ENCODE measurements at regions not wholly inside any gene's neighbourhood (a gene's known extent, or its start where the extent isn't known, plus 50 kb on each side); places are given as distances from the start of the nearest gene placed in this dataset.
A peak's percentile ranks its signal among the peaks of the same experiment; 100 is the strongest.
"Not testable (repeated sequence)": the region's sequence is repeated elsewhere in the genome, so short reads cannot be mapped to it uniquely, and the experiment has no call there.

DNA sequence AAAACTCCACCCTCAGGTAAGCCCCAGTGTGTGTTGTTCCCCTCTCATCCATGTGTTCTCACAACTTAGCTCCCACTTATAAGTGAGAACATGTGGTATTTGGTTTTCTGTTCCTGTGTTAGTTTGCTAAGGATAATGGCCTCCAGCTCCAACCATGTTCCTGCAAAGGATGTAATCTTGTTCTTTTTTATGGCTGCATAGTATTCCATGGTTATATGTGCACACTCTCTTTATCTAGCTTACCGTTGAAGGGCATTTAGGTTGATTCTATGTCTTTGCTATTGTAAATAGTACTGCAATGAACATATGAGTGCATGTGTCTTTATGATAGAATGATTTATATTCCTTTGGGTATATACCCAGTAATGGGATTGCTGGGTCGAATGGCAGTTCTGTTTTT, 124.4 kb upstream of the RANBP3L start:
- not testable (repeated sequence) for DNase-seq (ENCODE audit: low read depth)

DNA sequence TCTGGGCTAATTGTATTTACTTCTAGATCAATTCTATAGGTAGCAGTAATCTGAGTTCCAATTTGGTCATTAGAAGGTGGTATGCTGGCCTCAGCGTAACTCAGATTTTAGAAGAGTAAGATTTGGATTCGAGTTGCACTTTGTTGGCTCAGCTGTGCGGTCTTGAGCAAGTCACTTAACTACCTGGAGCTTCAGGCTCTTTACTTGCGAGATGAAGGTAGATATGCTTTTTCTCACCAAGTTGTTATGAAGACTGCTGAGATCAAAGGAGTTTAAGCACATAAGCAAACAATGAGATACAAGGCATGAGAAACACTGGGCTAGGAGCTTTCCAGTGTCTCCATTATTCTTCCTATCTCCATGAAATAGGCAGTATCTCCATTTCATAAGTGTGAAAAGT, 133.8 kb upstream of the RANBP3L start:
- DNase-seq (ENCODE audit: low read depth), result no peak

DNA sequence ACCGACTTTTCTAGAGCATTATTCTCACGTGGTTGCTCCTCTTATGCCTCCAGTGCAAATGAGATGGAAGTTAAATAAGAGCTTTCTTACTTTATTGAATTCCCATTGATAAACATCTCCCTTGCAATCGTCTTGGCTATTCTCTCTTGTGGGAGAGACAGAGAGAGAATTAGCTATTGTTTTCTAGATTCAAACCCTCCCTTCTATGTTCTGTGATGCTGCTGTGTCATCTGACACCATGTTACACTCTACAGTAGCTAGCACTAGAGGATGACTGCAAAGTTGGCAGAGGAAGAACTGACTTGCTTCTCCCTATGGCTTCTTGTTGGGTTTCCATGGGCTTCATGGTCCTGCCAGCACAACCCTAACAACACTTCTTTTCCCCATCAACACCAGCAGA, 134.6 kb upstream of the RANBP3L start:
- DNase-seq (ENCODE audit: low read depth), result no peak

DNA sequence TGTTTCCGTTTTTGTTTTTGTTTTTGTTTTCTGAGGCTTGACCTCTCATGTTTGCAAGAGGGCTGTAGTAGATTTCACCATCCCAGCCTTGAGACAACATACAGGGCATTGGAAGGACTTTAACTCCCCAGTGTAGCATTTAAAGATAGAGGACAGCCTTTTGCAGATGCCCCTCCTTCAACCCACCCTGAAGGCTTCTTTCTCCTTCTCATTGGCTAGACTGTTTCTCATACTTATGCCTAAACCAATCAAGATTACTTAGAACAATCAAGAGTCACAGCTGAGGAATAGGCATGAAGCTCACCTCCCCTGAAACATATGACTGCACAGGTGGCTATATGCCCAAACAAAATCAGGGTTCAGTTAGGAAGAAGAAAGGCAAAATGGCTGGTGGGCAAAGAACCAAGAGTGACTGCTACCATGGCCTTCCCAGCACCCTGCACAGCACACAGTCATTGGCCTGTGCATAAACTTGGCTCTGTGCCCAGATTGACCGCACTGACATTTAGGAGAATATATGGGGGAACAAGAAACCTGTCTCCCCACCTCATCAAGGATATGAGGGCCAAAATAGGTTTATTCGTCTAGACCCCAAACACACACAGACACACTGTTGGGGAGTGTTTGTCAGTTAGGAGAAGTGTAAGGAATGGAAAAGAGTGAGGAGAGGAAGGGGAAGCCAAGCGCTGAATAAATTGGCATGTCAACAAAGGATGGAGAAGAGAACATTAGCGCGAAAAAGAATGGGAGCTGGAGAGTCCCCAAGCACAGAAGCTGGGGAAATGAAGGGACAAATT, 137.3 kb upstream of the RANBP3L start:
- DNase-seq (ENCODE audit: low read depth), result no peak

DNA sequence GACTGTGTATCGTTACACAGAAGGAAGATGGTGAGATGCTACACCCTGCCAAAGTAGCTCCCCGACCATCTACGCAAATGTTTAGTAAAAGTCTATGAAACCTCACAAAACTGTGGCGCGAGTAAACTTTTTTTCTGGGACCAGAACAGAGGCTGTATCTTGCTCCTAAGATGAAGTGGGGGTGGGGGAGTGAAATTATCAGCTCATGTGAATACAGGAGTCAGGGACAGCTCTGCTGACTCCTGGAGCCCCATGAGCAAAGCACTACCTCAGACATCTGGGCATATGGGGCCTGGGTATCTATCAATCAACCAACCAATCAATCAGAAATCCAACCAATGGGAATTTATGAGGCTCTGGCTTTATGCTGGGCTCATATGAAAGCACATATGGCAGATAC, 138.6 kb upstream of the RANBP3L start:
- no peak for DNase-seq (ENCODE audit: low read depth)

DNA sequence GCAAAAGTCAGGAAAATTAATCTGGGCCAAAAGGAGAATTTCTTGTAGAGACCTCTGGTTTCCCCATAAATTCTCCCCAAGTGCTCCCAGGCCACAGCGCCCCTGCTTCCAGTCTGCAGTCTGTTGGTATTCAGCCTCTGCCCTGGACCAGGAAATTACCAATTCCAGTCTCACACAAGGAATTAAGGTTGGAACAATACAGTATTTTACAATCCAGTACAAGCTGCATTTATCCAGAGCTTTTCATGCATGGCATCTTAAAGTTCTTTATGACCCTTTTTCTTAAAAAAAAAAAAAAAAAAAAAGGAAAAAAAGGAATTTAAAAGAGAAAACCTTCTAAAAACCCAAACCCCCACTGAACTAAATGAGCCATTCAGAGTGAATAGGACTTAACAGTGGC, 139.6 kb upstream of the RANBP3L start:
- no peak for DNase-seq (ENCODE audit: low read depth)

DNA sequence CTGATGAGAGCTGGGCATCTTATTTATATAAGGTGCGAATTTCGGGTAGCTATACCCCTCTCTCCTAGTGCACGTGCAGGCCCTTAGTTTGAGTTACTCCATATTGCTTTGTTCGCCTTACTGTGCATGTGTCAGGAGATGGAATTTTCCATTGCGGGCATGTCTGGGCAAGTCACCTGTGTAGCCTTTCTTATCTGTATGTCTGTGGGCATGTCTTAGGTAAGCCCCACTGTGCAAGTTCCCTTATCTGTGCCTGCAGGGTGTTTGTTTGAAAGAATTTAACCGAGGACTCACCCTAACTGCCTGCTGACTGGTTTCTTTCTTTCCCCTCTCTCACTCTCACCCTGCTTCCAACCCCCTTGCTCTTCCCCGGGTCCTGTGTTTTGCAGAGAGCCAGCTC, 140.7 kb upstream of the RANBP3L start:
- DNase-seq (ENCODE audit: low read depth), result no peak

DNA sequence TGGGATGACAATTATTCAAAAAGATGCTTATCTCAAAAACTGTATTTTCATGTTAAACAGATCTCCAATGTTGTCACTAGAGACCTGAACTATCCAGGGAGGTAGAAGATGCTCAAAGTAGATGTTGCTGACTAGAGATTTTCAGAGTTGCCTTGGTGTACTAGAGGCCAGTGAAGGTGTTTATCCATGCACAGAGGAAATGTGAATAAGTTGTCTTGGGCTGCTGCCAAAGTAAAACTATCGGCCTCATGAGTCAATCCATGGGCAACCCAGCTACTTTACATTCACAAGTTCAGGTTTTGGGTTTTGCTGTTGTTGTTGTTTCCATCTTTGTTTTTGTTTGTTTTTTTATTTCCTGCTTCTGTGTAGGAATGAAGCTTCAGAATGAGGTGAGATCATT, 141.1 kb upstream of the RANBP3L start:
- no peak for DNase-seq (ENCODE audit: low read depth)

DNA sequence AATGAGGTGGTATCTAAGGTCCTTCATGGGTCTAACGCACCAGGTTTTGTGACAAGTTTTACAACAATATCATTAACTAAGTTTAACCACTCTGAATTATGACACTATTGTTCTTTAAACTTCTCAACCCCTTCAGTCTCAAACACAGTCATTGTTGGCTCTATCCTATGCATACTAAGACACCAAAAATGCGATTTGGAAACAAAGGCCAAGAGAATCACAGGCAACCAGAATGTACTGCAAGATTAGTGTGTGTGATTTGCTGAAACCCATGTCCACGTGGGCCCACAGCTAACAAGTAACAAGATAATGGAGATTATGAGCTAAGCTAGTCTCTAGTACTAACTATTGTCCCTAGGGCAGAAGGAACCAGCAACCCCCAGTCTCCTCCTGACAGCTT, 142.2 kb upstream of the RANBP3L start:
- no peak for DNase-seq (ENCODE audit: low read depth)

DNA sequence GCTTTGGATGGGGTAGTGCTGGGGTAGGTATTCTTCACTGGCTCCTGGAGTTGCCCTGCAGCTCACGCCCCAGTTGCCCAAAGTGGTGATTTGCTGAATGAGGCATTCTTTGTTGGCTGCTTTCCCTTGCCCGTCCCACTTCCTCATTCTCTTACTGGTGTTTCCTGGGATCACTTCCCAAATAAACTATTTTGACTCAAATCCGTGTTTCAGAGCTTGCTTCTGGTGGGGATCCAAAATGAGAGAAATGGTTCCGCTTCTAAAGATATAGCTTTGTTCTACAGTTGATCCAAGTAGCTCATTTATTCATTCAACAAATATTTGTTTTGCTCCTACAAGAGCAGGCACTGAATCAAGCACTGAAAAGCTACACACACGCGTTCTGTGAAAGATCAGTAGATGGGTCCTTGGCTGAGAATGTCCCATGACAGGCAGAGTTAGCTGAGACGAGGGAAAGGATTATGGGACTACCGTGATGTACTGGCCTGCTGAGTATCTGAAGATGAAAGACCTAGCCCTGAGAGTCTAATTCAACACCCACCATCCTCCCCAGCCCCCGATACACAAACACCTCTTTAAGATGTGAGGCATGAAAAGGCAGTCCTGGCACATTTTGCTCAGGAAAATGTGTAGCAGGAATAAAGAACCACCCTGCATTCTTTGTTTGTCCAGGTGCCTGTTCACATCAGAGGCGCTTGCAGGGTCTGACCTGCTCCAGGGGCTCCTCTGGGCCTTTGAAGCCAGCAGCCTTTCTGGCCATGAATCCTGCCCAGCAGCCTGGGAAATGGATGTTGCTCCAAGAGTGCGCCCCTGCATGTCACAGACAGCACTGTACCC, 143.1 kb upstream of the RANBP3L start:
- peak; percentile 85 for DNase-seq (ENCODE audit: low read depth)

DNA sequence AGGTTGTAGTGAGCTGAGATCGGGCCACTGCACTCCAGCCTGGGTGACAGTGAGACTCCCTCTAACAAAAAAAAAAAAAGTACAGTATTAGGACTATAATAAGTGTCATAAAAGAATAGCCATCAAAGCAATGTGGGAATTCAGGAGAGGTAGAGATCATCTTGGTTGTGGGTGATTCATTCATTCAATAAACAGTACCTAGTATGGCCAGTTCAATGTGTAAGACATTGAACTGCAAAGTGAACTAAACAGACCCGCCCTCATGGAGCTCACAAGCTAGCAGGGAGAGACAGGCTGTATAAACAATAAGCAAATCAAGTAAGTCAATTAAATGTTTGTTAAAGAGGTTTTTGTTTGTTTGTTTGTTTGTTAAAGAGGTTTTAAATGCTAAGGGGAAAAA, 146.1 kb upstream of the RANBP3L start:
- no peak for DNase-seq (ENCODE audit: low read depth)

DNA sequence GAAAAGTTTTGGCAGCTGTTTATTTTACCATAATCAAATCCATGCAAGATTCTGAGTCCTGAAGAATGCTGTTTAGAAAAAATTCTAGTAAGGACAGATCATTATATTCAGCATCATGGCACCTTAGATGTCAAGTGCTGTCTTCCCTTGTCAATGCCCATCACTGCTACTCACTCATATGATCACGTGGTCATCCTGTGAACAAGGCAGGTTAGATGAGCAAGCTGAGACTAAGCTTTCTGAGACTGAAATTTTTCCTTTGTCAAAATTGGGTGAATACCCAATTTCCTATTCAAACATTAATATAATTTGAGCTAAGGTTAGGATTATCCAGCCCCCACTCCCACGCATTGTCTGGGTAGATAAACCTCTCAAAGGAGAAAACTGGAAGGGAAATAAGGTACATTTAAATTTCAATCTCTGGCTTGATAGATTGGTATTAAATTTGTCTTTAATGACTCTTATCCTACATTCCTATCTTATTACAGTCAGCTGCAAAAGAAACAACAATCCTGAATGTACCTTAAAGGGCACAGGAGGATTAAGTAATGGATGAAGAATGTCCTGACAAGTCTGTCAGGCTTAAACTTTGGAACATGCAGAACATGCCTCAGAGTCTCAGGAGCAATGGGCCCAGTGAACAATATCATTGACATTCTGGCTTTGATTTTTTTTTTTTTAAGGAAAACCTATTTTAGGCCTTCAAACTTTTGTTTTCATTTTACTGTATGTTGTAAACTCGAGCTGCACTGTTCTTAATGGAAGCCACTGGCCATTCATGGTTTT, 148.7 kb upstream of the RANBP3L start:
- DNase-seq (ENCODE audit: low read depth), result no peak

DNA sequence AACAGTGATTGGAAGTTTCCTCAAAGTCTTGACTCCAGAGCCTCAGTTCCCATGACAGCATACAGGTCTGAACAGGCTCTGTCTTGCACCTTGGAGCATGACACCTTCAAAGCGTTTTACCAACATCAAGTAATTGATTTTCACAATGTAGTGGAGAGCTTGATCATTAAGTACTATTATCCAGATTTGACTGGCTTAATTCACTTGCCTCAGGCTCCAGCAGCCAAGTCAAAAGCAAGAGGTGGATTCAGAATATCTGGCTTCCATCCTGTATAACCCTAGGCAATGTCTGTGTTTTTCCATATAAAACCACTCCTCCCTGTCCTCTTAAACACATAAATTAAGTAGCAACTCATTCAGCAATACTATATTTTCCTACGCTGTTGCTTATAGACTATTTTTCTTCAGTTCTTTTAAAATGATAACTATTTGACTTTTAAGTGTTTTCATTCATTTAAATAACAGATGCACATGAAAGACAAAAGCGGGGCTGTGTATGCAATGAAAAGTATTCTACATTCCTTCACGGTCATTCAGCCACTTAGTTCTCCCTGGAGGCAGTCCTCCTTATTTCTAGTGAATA, 150.8 kb upstream of the RANBP3L start:
- DNase-seq (ENCODE audit: low read depth), result no peak

DNA sequence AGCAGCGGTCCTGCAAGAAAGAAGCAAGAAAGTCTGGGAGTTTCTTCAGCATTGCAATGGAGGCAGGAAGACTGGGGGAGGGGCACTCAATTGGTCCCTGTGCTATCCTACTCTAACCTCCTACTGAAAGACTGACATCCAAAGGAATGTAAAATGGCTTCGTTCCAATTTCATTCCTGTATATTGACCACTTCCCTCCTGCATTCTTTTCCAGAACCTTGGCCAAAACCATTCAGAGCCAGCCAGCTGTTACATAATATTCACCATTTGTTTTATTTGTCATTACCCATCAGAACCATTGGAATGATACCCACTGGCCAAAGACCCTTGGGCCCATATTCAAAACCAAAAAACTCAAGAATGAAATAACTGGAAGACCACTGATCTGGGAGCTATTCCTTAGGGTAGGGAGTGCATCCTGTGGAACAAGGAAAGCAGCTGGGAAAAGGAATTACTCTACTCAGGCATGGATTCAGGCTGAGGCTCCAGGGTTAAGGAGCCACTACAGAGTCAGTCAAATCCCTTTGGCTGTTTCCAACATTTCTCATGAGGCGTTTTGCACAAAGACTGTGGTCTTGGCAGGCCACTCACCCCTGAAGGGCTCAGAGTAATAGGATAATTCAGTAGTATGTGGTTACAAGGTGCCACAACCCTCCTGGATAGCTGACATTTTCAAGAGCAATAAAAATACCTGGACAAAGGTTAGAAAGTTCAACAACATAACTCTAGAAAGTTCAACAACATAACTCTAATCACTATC, 148.7 kb upstream of the SLC1A3 start:
- peak; percentile 29 for DNase-seq (ENCODE audit: low read depth)

DNA sequence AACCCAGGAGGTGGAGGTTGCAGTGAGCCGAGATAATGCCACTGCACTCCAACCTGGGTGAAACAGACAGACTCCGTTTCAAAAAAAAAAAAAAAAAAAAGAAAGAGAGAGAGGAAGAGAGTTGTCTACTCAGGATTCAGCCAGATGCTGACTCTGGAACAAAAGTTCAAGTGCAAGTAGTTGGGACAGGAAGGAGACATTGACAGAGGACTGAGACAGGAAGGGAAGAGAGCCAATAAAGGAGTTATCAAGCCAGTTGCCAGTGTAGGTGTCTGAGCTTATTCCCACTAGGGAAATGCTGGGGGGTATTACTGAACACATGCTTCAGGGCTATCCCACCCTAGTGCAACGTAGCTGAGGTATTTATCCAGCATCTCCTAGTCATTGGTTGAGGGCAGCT, 147.7 kb upstream of the SLC1A3 start:
- no peak for DNase-seq (ENCODE audit: low read depth)

DNA sequence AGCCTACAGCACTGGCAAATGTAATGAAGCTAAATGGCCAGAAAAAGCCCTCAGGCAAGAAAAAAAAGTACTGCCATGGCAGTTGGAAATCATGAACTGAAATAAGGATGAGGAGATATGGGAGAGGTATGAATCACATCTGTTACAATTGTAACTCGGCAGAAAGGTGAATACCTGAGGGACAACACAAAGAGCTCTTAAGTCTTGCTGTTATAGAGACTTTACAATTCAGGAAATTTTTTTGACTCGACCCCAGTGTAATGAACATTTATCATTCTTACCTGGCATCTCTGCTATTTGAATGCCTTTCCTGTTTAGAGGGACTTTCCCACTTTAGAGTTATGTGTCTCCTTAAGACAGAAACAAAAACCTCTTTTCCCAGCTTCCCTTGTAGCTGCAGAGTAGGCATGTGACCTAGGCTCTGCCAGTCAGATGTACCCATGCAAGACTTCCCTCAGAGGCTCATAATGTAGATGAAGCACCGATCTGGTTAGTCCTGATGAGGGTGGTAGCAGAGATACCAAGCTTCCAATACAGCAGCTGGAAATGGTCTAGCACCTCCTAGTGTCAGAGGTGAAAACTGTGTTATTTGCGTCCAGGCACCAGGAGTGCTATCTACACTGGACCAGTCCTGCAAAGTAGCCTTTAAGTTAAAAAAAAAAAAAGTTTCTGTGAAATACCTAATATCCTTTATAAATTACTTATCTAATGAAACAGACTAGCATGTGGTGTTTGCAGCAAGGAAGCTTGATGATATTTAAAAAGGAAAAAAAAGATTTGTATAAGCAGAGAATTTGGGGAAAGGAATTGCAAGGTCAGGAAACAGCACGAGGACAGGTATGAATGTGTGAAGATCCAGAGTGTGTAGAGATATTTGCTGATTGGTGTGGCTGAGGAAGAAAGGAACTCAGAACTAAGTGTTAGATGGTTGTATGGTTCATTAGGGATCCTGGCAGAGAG, 146.9 kb upstream of the SLC1A3 start:
- DNase-seq (ENCODE audit: low read depth), result no peak

DNA sequence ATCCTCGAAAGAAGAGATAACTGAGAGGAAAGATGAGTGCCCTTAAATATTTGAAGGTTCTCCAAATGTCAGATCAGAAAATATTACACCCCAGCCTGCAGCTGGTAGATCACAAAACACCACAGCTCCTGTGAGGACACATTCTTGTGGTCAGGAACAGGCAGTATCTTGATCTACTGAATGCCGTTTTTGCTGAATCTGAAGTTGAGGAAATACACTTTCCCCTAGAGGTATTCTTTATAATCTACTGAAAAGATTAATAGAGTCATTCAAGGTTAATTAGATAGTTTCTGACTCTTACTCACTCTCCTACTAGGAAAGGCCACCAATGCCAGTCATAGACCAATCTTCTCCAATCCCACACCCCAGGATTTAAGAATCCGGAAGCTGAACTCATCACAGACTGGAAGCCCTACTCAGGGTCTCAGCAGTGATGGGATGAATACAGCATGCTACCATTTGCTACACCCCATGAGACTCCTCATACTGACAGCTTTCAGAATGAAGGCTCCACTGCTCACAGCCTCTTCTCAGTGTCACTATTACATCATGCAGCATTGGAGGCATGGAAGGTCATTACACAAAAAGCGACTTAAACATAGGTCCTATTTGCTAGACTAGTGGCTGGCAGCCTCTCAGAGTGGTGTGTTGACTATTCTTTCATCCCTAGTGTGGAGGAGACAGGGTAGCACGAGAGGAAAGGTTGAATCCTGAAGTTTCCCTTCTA, 143.9 kb upstream of the SLC1A3 start:
- no peak for DNase-seq (ENCODE audit: low read depth)

DNA sequence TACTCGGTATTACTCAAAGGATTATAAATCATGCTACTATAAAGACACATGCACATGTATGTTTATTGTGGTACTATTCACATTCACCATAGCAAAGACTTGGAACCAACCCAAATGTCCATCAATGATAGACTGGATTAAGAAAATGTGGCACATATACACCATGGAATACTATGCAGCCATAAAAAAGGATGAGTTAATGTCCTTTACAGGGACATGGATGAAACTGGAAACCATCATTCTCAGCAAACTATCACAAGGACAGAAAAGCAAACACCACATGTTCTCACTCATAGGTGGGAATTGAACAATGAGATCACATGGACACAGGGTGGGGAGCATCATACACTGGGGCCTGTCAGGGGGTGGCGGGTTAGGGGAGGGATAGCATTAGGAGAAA, 130.5 kb upstream of the SLC1A3 start:
- DNase-seq (ENCODE audit: low read depth), result not testable (repeated sequence)

DNA sequence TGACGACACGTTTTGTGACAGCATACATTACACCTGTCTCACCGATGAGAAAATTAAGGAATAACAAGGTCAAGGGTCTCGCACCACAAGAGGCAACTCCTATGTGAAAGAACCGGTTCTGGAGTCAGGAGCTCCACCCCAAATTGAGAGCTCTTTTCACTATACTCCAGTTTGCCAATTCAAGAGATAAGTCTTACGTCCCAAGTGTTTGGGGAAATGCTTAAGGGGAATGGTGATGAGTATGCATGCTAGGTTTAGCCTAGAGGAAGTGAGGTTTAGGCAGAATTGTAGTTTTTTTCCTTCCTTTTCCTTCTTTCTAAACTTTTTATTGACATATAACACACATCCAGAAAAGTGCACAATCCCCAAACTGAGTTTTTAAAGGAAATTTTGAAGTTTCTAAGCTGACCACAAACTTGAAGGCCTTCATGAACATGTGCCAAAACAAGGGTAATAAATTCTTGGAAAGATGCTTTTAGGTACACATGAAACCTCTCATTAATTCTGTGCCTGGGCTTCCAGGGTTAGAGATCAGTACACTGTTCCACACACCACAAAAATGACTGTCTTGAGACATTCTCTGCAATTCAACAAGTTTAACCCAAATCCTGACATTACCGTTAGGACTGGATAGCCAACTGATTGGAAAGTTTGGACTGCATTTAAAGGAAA, 127.6 kb upstream of the SLC1A3 start:
- DNase-seq (ENCODE audit: low read depth), result no peak

Measured in stromal cell of bone marrow (primary cell).